CD4-positive, alpha-beta T cell (primary cell): ENCODE measurements at regions not wholly inside any gene's neighbourhood (a gene's known extent, or its start where the extent isn't known, plus 50 kb on each side); places are given as distances from the start of the nearest gene placed in this dataset.

ENCODE experiments used
- ATAC-seq: fragments of 200-7000 bp; cut with Tn5 transposase; one replicate; pipeline ENCODE4 v1.10.0; 2022; ENCODE audit warnings: mild to moderate bottlenecking; ENCODE audit not compliant: poor library complexity
- CTCF ChIA-PET: fragments of 350-600 bp; sonication (Branson Sonifier 250); formaldehyde crosslinking; loops from one replicate; lab custom pipeline; 2021; ENCODE audit warnings: antibody characterized with exemption, inconsistent platforms; lab: Charles Lee
- POLR2A ChIA-PET: fragments of 350-600 bp; sonication (Branson Sonifier 250); formaldehyde crosslinking; loops from one replicate; lab custom pipeline; 2021; ENCODE audit warnings: antibody characterized with exemption, inconsistent platforms; lab: Charles Lee
- DNase-seq, 14 experiments: peaks; one replicate each; pipeline ENCODE4 v3.0.0-alpha.2; 2013 to 2020; ENCODE audit warnings: mixed read lengths in 2 of 14
- H3K27ac ChIP-seq, 2 donors: one replicate each; pipeline versions ENCODE4 v1.5.1 to v1.7.0; 2013; ENCODE audit warnings: low read length in 2 of 2, low read depth in 1 of 2, mild to moderate bottlenecking in 1 of 2
- H3K27me3 ChIP-seq, 2 experiments: 1 replicate in 1 of 2; 2 replicates in 1 of 2; pipeline versions ENCODE4 v1.6.1 to v1.7.0; 2013; ENCODE audit warnings: low read length in 2 of 2, control low read depth in 1 of 2, mild to moderate bottlenecking in 1 of 2, moderate library complexity in 1 of 2; ENCODE audit not compliant: insufficient read depth in 2 of 2, control insufficient read depth in 1 of 2
- H3K36me3 ChIP-seq: one replicate; pipeline ENCODE4 v1.6.1; 2013; ENCODE audit warnings: low read length, control low read depth; ENCODE audit not compliant: insufficient read depth
- H3K4me1 ChIP-seq: one replicate; pipeline ENCODE4 v1.6.1; 2013; ENCODE audit warnings: low read length, control low read depth; ENCODE audit not compliant: insufficient read depth
- H3K4me3 ChIP-seq: one replicate; pipeline ENCODE4 v1.5.1; 2013; ENCODE audit warnings: mild to moderate bottlenecking, low read length, moderate library complexity
- H3K9me3 ChIP-seq, 2 experiments: 1 replicate in 1 of 2; 2 replicates in 1 of 2; pipeline versions ENCODE4 v1.6.1 to v1.7.0; 2013; ENCODE audit warnings: low read length in 2 of 2, mild to moderate bottlenecking in 2 of 2, control low read depth in 1 of 2, moderate library complexity in 1 of 2; ENCODE audit not compliant: control insufficient read depth in 1 of 2, insufficient read depth in 1 of 2
- H3K27ac Mint-ChIP-seq: one replicate; pipeline ENCODE4 v1.8.0; 2020; ENCODE audit warnings: mixed read lengths
- H3K27me3 Mint-ChIP-seq: one replicate; pipeline ENCODE4 v1.8.0; 2021; ENCODE audit warnings: mixed read lengths
- H3K36me3 Mint-ChIP-seq: one replicate; pipeline ENCODE4 v1.8.0; 2021; ENCODE audit warnings: low read depth, mixed read lengths
- H3K4me1 Mint-ChIP-seq: one replicate; pipeline ENCODE4 v1.8.0; 2021; ENCODE audit warnings: low read depth, mixed read lengths
- H3K4me3 Mint-ChIP-seq: one replicate; pipeline ENCODE4 v1.8.0; 2020; ENCODE audit warnings: mild to moderate bottlenecking, mixed read lengths
- H3K9me3 Mint-ChIP-seq: one replicate; pipeline ENCODE4 v1.8.0; 2020; ENCODE audit warnings: mixed read lengths
- CTCF ChIP-seq: fragments of 200-600 bp; IDR thresholded peaks from one replicate; pipeline ENCODE4 v1.8.0; 2022; ENCODE audit warnings: antibody characterized with exemption, mild to moderate bottlenecking
- intact Hi-C, 2 experiments: fragments of 100-400 bp; cut with DNase I in 1 of 2; cut with micrococcal nuclease in 1 of 2; formaldehyde crosslinking; loops; one replicate each; pipeline versions ENCODE4 v1.15.1 to v1.9.0; 2023 to 2025; cut with DNase I, micrococcal nuclease

- intact Hi-C loops = no loop called here
- Mint-ChIP-seq H3K4me1 (no peaks in the 10 kb centered on the region), H3K9me3 (no peaks in the 10 kb centered on the region), H3K27ac (no peak overlapping the region), H3K27me3 (peaks cover 4% of the 10 kb centered on the region), H3K4me3 (no peak overlapping the region), H3K36me3 (no peaks in the 10 kb centered on the region)
- CTCF ChIA-PET = no interaction called here
- TF ChIP-seq CTCF = no peak
- POLR2A ChIA-PET = no interaction called here
- ATAC-seq = no peak
- Histone ChIP-seq H3K4me3 (no peak overlapping the region), H3K4me1 (no peaks in the 10 kb centered on the region), H3K27ac (no peak overlapping the region), H3K36me3 (no peaks in the 10 kb centered on the region), H3K9me3 (no peaks in the 10 kb centered on the region), H3K27me3 (no peaks in the 10 kb centered on the region)
- no peak for DNase-seq
Measured at GRCh38 chr16:65825191-65825856, 541.2 kb upstream of the CDH5 start.

GRCh38 chr16:65822148-65822547, 544.3 kb upstream of the CDH5 start:
- H3K4me1 Mint-ChIP-seq = no peaks in the 10 kb centered on the region

GRCh38 chr16:65819136-65819898, 547.2 kb upstream of the CDH5 start:
- no peak for TF ChIP-seq CTCF
- Mint-ChIP-seq H3K4me3 (no peak overlapping the region), H3K4me1 (no peaks in the 10 kb centered on the region), H3K36me3 (no peaks in the 10 kb centered on the region), H3K27me3 (no peaks in the 10 kb centered on the region), H3K27ac (no peak overlapping the region), H3K9me3 (no peaks in the 10 kb centered on the region)
- no peaks in the 10 kb centered on the region for H3K4me1 ChIP-seq
- no peak overlapping the region for H3K4me3 ChIP-seq
- intact Hi-C loops = no loop called here
- DNase-seq (no peak), ATAC-seq (no peak)
- no peaks in the 10 kb centered on the region for H3K36me3 ChIP-seq
- ChIA-PET POLR2A (no interaction called here), CTCF (no interaction called here)
- H3K9me3 ChIP-seq = no peaks in the 10 kb centered on the region
- no peak overlapping the region for H3K27ac ChIP-seq
- H3K27me3 ChIP-seq = no peaks in the 10 kb centered on the region

More at GRCh38 chr16:65822148-65822547, 544.3 kb upstream of the CDH5 start:
- DNase-seq (no peak), ATAC-seq (no peak)
- no peaks in the 10 kb centered on the region for H3K36me3 ChIP-seq
- ChIA-PET CTCF (no interaction called here), POLR2A (no interaction called here)
- H3K4me1 ChIP-seq = no peaks in the 10 kb centered on the region
- Mint-ChIP-seq H3K4me3 (no peak overlapping the region), H3K27me3 (no peaks in the 10 kb centered on the region), H3K27ac (no peak overlapping the region), H3K9me3 (no peaks in the 10 kb centered on the region), H3K36me3 (no peaks in the 10 kb centered on the region)
- H3K27ac ChIP-seq = no peak overlapping the region
- no peaks in the 10 kb centered on the region for H3K27me3 ChIP-seq
- TF ChIP-seq CTCF = no peak
- H3K4me3 ChIP-seq = no peak overlapping the region
- intact Hi-C loops = no loop called here
- no peaks in the 10 kb centered on the region for H3K9me3 ChIP-seq
